ENCODE measurements at regions not wholly inside any gene's neighbourhood (a gene's known extent, or its start where the extent isn't known, plus 50 kb on each side); places are given as distances from the start of the nearest gene placed in this dataset.

- TF ChIP-seq, protein P1, sequence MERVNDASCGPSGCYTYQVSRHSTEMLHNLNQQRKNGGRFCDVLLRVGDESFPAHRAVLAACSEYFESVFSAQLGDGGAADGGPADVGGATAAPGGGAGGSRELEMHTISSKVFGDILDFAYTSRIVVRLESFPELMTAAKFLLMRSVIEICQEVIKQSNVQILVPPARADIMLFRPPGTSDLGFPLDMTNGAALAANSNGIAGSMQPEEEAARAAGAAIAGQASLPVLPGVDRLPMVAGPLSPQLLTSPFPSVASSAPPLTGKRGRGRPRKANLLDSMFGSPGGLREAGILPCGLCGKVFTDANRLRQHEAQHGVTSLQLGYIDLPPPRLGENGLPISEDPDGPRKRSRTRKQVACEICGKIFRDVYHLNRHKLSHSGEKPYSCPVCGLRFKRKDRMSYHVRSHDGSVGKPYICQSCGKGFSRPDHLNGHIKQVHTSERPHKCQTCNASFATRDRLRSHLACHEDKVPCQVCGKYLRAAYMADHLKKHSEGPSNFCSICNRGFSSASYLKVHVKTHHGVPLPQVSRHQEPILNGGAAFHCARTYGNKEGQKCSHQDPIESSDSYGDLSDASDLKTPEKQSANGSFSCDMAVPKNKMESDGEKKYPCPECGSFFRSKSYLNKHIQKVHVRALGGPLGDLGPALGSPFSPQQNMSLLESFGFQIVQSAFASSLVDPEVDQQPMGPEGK (CRISPR knock-in tag; IDR thresholded peaks at IDR 0.05; ENCODE audit: borderline replicate concordance), result no peak
- TF ChIP-seq ZFP3 (CRISPR knock-in tag; IDR thresholded peaks at IDR 0.05), result no peak
- TF ChIP-seq BACH2 (CRISPR knock-in tag; IDR thresholded peaks at IDR 0.05; ENCODE audit: borderline replicate concordance), result no peak
- no peak for TF ChIP-seq ZNF565 (CRISPR knock-in tag; conservative IDR thresholded peaks at IDR 0.05; ENCODE audit: low read depth)
- TF ChIP-seq ZNF8 (CRISPR knock-in tag; IDR thresholded peaks at IDR 0.05), result no peak
- no peak for TF ChIP-seq ISL1 (CRISPR knock-in tag; IDR thresholded peaks at IDR 0.05)
- TF ChIP-seq, protein P2, sequence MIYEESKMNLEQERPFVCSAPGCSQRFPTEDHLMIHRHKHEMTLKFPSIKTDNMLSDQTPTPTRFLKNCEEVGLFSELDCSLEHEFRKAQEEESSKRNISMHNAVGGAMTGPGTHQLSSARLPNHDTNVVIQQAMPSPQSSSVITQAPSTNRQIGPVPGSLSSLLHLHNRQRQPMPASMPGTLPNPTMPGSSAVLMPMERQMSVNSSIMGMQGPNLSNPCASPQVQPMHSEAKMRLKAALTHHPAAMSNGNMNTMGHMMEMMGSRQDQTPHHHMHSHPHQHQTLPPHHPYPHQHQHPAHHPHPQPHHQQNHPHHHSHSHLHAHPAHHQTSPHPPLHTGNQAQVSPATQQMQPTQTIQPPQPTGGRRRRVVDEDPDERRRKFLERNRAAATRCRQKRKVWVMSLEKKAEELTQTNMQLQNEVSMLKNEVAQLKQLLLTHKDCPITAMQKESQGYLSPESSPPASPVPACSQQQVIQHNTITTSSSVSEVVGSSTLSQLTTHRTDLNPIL (CRISPR knock-in tag; IDR thresholded peaks at IDR 0.05; ENCODE audit: low read depth), result no peak
- TF ChIP-seq ZFP30 (CRISPR knock-in tag; IDR thresholded peaks at IDR 0.05), result no peak
- no peak for TF ChIP-seq ZNF70 (CRISPR knock-in tag; IDR thresholded peaks at IDR 0.05)
- TF ChIP-seq ARNTL (CRISPR knock-in tag; IDR thresholded peaks at IDR 0.05; ENCODE audit: borderline replicate concordance, low read depth), result no peak
- no peak for TF ChIP-seq POU6F1 (CRISPR knock-in tag; IDR thresholded peaks at IDR 0.05; ENCODE audit: borderline replicate concordance, low read depth)
- no peak for TF ChIP-seq TOX (CRISPR knock-in tag; IDR thresholded peaks at IDR 0.05; ENCODE audit: borderline replicate concordance)
Observed at GRCh38 chr4:148787285-148787684, 345.1 kb upstream of the NR3C2 start.
